Gastrocnemius medialis (tissue), 4 donors: ENCODE measurements at regions not wholly inside any gene's neighbourhood (a gene's known extent, or its start where the extent isn't known, plus 50 kb on each side); places are given as distances from the start of the nearest gene placed in this dataset.

Experiments used
- POLR2A ChIP-seq, 2 donors: fragments of 450-650 bp; IDR thresholded peaks; one replicate each; pipeline ENCODE4 v1.6.1; 2017; ENCODE audit warnings: antibody characterized with exemption in 2 of 2, mild to moderate bottlenecking in 2 of 2, moderate library complexity in 2 of 2
- TF ChIP-seq, protein P1 (sequence below), 5 experiments: fragments of 450-650 bp in 3 of 5; fragments of 200-600 bp in 2 of 5; sonication (generic) in 2 of 5; IDR thresholded peaks in 4 of 5; conservative IDR thresholded peaks in 1 of 5; 1 replicate in 4 of 5; 2 replicates in 1 of 5; pipeline ENCODE4 v1.5.1; 2016 to 2019; ENCODE audit warnings: antibody characterized with exemption in 5 of 5, mild to moderate bottlenecking in 3 of 5, moderate library complexity in 3 of 5

DNA sequence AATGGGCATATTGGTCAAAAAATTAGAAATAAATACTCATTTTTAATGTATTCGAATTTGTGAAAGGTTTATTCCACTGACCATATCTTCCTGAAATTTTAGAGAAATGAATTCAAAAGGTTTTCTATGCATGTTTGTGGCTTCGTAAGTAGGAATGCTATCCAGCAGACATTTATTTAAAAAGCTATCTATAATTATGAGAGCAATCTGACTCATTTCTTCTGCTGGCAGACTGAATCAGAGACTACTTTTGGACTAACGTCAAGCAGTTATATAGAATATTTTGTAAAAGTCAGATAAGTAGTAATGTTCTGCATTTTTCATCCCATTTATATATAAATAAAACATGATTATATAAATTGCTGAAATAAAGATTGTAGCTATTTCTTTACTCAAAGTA, 125.0 kb downstream of the SPCS3 start:
- TF ChIP-seq, protein P1, sequence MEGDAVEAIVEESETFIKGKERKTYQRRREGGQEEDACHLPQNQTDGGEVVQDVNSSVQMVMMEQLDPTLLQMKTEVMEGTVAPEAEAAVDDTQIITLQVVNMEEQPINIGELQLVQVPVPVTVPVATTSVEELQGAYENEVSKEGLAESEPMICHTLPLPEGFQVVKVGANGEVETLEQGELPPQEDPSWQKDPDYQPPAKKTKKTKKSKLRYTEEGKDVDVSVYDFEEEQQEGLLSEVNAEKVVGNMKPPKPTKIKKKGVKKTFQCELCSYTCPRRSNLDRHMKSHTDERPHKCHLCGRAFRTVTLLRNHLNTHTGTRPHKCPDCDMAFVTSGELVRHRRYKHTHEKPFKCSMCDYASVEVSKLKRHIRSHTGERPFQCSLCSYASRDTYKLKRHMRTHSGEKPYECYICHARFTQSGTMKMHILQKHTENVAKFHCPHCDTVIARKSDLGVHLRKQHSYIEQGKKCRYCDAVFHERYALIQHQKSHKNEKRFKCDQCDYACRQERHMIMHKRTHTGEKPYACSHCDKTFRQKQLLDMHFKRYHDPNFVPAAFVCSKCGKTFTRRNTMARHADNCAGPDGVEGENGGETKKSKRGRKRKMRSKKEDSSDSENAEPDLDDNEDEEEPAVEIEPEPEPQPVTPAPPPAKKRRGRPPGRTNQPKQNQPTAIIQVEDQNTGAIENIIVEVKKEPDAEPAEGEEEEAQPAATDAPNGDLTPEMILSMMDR (IDR thresholded peaks at IDR 0.05 in 4 of 5, conservative IDR thresholded peaks at IDR 0.05 in 1 of 5), result no peak
- TF ChIP-seq POLR2A (IDR thresholded peaks at IDR 0.05), result no peak
